ENCODE measurements at regions not wholly inside any gene's neighbourhood (a gene's known extent, or its start where the extent isn't known, plus 50 kb on each side); places are given as distances from the start of the nearest gene placed in this dataset.

- DNase-seq = no peak
These were observed 65.9 kb upstream of the SLC22A23 start for GRCh38 chr6:3522561-3523260.

DNA sequence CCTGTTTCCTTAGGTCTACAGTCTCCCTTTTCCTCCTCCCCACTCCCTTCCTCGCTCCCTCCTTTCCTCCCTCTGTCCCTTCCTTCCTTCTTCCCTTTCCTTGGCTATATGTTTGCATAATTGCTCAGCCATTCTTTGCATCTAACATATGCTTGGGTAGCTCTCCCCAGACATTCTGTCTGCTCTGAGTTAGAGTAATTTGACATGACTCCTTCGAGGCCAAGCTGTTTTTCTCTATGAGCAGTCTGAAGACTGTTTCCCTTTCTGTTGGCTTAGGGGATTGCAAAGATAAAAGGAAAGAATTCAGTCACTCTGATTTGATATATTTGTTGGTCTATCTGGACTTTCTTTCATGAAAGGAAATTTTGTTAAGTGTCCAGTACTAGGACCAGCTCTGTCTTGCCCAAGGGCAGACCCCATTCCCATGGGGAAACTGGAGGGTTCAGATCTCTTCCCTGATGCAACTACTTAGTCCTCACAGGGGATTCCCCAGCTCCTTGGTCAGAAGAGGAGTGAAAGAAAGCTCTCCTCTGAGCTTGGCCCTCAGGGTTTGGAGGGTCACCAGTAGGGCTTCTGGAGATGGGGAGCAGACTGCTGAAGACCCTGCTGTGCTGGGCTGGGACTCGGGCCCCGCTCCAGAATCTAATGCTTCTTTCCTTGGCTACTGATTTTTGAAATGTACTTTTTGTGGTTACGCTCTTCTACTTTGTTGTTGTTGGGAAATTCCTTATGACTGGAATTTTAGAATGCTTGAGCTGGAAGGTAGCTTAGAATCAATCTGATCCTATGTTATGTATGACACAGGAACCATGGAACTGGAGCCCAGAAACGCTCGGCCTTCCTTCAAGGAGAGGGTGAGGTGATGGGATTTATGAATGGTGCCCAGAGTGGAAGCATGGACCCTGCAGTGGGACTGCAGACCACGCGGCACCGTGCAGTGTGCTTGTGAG lies 63.7 kb upstream of the SLC22A23 start:
- DNase-seq = no peak

- DNase-seq = no peak
These were observed 61.7 kb upstream of the SLC22A23 start for GRCh38 chr6:3518356-3519190.

- no peak for DNase-seq
These were observed 60.5 kb upstream of the SLC22A23 start for GRCh38 chr6:3517350-3517749.

- DNase-seq = no peak
These were observed 59.2 kb upstream of the SLC22A23 start for GRCh38 chr6:3516092-3516491.

DNA sequence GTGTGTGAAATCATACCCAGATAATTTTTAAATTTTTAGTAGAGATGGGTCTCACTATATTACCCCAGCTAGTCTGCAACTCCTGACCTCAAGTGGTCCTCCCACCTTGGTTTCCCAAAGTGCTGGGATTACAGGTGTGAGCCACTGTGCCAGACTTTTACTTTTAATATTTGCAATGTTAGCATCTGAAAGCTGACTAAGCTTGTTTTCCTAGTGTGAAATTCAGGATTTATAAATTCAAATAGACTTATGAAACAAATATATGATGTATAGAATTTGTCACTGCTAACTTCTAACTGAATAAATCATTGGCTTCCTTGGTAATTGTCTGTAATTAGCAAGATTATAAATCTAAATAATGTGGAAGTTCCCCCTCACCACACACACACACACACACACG lies 58.8 kb upstream of the SLC22A23 start:
- DNase-seq = no peak

DNA sequence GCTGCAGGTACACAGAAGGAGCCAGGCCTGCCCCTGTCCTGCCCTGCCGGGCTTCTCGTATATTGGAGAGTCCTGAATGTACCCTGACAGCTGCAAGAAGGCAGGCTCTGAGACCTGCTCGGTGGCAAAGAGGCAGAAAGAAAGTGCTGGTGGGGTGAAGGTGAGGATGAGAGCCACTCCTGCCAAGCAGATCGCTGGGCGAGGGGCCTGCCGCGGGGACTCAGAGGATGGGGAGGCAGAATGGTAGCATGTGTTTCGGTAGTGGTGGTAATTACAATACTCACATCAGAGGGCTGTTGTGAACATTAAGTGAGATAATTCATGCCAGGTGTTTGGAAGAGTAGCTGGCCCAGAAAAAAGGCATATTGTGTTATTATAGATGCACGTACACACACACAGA lies 56.6 kb upstream of the SLC22A23 start:
- DNase-seq = no peak

- no peak for DNase-seq
These were observed 56.0 kb upstream of the SLC22A23 start for GRCh38 chr6:3512832-3513231.

- DNase-seq = no peak
These were observed 53.8 kb upstream of the SLC22A23 start for GRCh38 chr6:3510617-3511016.

DNA sequence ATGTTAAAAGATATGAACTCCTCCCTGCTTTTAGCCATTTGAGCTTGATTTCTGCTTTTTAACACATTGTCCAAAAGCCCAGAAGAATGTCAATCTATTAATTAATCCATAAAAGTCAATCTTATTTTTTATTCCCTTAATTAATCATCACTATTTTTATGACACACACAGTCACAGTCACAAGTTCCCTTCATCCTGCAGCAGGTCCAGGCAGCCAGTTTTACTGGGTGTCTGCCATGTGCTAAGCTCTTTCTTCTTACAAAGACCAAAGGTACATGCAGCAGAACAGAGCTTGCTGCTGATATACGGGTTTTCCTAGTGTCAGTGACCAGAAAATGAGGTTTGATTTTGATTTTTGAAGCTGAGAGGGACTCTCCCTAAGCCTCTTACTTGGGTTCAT lies 53.3 kb upstream of the SLC22A23 start:
- DNase-seq = no peak

DNA sequence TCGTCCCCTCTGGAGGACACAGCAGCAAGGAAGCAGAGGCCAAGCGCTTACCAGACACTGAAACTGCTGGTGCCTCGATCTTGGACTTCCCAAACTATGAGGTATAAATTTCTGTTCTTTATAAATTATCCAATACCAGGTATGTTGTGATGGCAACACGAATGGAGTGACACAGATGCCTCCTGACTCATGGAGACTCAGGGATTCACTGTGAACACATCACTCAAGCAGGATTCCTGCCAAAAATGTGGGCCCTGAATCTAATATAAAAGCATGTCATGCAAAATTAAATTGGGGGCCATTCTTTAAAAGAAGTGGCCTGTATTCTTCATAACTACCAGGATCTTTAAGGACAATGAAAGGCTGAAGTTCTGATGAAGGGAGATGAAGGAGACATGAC lies 52.5 kb upstream of the SLC22A23 start:
- DNase-seq = no peak

GRCh38 chr6:3506751-3507383 lies 50.0 kb upstream of the SLC22A23 start:
- no peak for DNase-seq

Measured in activated CD8-positive, alpha-beta memory T cell treated with anti-CD3 and anti-CD28 coated beads for 24 hours (primary cell).